HS-27A (cell line): ENCODE measurements at regions not wholly inside any gene's neighbourhood (a gene's known extent, or its start where the extent isn't known, plus 50 kb on each side); places are given as distances from the start of the nearest gene placed in this dataset.
"Not testable (repeated sequence)": the region's sequence is repeated elsewhere in the genome, so short reads cannot be mapped to it uniquely, and the experiment has no call there.

ENCODE experiments used
- DNase-seq: peaks from one replicate; pipeline ENCODE4 v3.0.0-alpha.2; 2012; ENCODE audit warnings: low read depth, missing footprints

- DNase-seq, result no peak
Observed at GRCh38 chr3:175956964-175957363, 1097.8 kb downstream of the NAALADL2 start.

- no peak for DNase-seq
Observed at GRCh38 chr3:175951047-175951694, 1092.0 kb downstream of the NAALADL2 start.

GRCh38 chr3:175948041-175948440 is 1088.9 kb downstream of the NAALADL2 start:
- no peak for DNase-seq

GRCh38 chr3:175941352-175941751 is 1082.2 kb downstream of the NAALADL2 start:
- DNase-seq, result no peak

- DNase-seq, result peak; percentile 35
Observed at GRCh38 chr3:175940881-175941280, 1081.7 kb downstream of the NAALADL2 start.

- DNase-seq, result peak; percentile 87
Observed at GRCh38 chr3:175940243-175940642, 1081.1 kb downstream of the NAALADL2 start.

- DNase-seq, result not testable (repeated sequence)
Observed at GRCh38 chr3:175937367-175937766, 1078.2 kb downstream of the NAALADL2 start.

- DNase-seq, result no peak
Observed at GRCh38 chr3:175932586-175932985, 1073.5 kb downstream of the NAALADL2 start.

- DNase-seq, result no peak
Observed at GRCh38 chr3:175919133-175919532, 1060.0 kb downstream of the NAALADL2 start.

GRCh38 chr3:175916191-175916934 is 1057.2 kb downstream of the NAALADL2 start:
- no peak for DNase-seq

- no peak for DNase-seq
Observed at GRCh38 chr3:175914785-175915184, 1055.7 kb downstream of the NAALADL2 start.

- no peak for DNase-seq
Observed at GRCh38 chr3:175913286-175913685, 1054.2 kb downstream of the NAALADL2 start.

- DNase-seq, result no peak
Observed at GRCh38 chr3:175911937-175912336, 1052.8 kb downstream of the NAALADL2 start.

- no peak for DNase-seq
Observed at GRCh38 chr3:175902226-175902625, 1043.1 kb downstream of the NAALADL2 start.

- DNase-seq, result peak; percentile 33
Observed at GRCh38 chr3:175898194-175898593, 1039.1 kb downstream of the NAALADL2 start.

- DNase-seq, result no peak
Observed at GRCh38 chr3:175896655-175897054, 1037.5 kb downstream of the NAALADL2 start.

- no peak for DNase-seq
Observed at GRCh38 chr3:175895731-175896130, 1036.6 kb downstream of the NAALADL2 start.

GRCh38 chr3:175893566-175893965 is 1034.4 kb downstream of the NAALADL2 start:
- no peak for DNase-seq

- no peak for DNase-seq
Observed at GRCh38 chr3:175890066-175890465, 1030.9 kb downstream of the NAALADL2 start.

- no peak for DNase-seq
Observed at GRCh38 chr3:175885231-175885766, 1026.2 kb downstream of the NAALADL2 start.

- no peak for DNase-seq
Observed at GRCh38 chr3:175879417-175879816, 1020.3 kb downstream of the NAALADL2 start.

GRCh38 chr3:175869404-175869803 is 1010.3 kb downstream of the NAALADL2 start:
- DNase-seq, result no peak

GRCh38 chr3:175868626-175869025 is 1009.5 kb downstream of the NAALADL2 start:
- no peak for DNase-seq
